ENCODE measurements at regions not wholly inside any gene's neighbourhood (a gene's known extent, or its start where the extent isn't known, plus 50 kb on each side); places are given as distances from the start of the nearest gene placed in this dataset.

DNA sequence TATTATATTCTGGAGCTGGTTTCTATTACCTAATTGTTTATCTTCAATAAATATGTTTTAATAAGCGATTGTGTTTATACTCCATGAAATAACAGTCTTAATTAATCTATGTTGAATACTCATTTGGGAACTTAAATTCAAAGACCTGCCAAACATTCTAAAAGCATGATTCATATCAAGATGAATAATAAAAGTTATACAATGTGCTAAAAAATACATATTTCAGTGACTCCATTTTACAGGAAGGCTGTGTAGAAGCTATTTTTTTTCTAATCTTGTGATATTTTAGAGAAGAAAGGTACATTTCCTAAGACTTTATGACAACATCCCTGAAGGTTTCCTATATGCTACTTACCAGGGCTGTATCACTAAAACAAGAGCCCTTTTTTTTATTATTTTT is 417.9 kb downstream of the NFIB start:
- DNase-seq: no peak

DNA sequence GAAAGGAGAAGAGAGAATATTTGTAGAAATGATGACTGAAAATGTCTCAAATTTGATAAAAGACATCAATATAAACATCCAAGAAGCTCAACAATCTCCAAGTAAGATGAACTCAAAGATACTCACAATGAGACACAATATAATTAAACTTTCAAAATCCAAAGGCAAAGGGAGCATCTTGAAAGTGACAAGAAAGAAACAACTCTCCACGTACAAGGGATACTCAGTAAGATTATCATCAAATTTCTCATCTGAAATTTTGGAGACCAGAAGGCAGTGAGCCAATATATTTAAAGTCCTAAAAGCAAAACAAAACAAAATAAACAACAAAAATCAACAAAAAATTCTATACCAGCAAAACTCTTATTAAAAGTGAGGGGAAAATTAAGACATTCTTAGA is 428.7 kb downstream of the NFIB start:
- DNase-seq: no peak

DNA sequence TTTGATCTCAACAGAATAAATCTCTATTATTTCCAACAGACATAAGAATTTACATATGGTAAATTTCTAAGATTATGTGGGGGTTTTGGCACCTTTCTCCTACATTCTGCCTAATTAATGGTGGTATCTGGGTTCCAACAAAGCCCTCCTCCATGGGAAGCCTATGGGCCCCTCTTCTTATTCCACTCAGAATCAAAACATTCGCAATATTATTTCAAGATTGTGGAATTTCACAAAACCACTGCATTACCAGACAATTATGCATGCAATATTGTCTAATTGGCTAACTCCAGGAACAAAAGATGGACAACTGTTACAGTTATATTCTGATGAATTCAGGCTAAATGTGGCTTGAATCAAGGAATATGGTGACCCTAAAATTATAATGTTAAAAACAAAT is 434.0 kb downstream of the NFIB start:
- DNase-seq: no peak

DNA sequence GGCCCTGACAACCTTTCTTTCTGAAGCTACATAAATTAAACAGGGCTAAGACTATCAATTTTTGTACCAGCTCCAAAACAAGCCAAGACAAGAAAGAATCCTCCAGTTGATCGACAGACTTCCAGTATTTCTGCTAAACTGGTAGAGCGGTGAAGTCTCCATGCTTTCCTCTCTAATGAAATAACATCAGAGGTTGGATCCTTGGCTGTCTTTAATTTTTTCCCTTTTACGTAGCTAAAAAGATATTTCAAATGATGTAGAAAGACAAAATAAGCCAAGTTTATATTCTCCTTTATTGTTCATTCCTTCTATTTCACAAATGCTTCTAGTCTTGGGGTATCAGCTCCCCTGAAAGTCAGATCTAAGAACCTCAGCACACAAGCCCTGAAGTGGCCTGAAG is 434.9 kb downstream of the NFIB start:
- DNase-seq: no peak

DNA sequence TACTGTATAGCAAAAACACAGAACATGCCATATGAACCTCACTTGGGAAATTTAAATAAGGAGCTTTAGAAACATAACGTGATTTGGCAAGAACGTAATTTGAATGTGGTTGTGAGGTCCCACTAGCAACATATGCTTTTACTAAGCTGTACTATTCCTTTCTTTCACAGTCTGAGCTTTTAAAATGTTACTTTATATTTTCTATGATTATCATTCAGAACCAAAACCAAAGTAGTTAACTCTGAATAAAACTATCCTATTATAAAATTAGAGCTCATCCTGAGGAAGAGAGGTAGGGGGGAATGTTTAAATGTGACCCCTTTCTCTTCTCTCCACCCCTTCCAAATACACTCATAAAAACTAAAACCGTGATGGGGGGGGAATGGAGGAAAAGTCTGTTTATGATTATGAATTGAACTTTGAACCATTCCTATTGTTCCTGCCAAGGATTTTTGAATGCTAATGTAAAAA is 435.7 kb downstream of the NFIB start:
- DNase-seq: no peak

DNA sequence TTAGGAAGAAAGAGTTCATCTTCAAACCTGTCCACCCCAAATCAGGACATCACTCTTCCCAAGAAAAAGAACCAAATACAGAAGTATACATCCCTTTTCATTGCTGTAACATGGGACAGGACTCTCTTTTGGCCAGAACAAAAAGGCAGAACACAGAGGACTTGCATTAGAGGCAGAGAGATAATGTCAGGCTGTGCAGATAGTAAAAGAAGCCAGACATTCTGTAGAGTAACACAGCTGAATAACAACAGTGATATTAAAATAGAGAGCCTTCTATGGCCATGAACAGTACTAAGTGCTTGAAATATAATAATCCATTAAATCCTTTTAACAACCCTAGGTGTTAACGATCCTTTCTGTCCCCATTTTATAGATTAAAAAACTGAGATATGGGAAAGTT is 437.2 kb downstream of the NFIB start:
- DNase-seq: no peak

DNA sequence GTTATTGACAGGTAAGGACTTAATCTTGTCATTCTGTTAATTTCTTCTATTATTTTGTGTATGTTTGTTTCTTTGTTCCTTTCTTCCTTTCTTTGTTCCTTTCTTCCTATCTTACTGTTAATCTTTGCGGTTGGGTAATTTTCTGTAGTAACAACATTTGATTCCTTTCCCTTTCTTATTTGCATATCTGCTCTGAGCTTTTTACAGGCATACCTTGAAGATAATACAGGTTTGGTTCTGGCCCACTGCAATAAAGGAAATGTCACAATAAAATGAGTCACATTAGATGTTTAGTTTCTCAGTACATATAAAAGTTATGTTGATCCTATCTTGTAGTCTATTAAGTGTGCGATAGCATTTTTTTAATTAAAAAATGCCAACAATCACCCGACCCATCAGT is 440.7 kb downstream of the NFIB start:
- DNase-seq: no peak

DNA sequence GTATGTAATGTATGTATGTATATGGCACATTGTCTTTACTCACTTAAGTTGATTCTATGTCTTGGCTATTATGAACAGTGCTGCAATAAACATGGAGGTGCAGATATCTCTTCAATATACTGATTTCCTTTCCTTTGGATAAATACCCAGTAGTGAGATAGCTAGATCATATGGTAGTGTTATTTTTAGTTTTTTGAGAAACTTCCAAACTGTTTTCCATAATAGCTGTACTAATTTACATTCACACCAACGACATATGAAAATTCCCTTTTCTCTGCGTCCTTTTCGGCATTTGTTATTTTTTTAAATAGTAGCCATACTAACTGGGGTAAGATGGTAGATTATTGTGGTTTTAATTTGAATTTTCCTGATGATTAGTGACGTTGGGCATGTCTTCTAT is 445.6 kb downstream of the NFIB start:
- no peak for DNase-seq

DNA sequence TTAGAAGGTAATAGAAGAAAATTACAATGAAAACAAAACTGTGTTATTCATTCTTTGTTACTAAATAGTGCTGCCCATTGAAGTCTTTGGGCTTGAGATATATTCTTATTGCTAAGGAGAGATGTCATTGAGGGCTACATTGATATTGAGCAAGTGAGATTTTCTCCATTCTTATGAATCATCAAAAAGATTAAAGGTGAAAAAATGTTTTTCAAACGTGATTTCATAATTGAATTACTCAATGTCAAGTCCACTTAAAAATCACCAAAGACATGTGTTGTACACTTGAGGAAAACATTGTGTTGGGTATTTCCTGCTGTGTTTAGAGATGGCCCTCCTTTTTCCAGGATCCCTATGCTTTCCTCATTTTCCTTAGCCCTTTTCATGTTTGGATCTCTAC is 448.1 kb downstream of the NFIB start:
- DNase-seq: no peak

DNA sequence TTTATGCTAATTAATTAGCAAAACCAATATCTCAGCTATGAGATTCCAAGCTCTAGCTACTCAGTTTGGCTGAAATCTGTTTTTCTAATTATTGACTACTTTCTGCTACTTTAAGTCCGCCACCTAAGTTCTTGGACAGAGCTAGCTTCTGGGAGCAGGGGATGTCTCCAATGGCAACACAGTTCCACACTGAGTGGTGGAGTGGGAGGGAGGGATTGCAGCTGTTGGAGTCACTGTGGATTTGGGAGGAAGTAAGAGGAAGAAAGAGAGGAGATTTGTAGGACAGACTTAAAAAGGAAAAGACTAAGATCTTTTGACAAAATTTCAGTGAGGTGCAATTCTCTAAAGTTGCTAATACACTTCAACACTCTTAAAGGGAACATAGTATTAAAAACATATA is 450.8 kb downstream of the NFIB start:
- no peak for DNase-seq

DNA sequence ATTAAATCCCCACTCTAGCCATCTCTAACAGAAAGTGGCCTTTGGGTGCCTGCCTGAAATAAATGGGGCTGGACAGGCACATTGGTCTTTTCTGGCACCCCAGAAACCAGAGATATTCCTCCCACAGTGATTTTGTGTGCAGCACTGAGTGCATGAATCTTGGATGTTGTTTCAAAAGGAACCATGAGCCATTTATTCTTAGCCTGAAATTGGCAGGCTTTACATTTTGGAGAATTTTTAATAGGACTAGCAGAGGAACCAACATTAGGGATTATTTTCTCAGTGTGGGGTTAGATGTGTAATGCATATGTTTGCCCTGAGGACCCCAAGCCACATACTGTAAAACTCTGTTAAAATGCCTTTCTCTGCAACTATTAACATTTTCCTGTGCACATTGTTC is 451.3 kb downstream of the NFIB start:
- no peak for DNase-seq

DNA sequence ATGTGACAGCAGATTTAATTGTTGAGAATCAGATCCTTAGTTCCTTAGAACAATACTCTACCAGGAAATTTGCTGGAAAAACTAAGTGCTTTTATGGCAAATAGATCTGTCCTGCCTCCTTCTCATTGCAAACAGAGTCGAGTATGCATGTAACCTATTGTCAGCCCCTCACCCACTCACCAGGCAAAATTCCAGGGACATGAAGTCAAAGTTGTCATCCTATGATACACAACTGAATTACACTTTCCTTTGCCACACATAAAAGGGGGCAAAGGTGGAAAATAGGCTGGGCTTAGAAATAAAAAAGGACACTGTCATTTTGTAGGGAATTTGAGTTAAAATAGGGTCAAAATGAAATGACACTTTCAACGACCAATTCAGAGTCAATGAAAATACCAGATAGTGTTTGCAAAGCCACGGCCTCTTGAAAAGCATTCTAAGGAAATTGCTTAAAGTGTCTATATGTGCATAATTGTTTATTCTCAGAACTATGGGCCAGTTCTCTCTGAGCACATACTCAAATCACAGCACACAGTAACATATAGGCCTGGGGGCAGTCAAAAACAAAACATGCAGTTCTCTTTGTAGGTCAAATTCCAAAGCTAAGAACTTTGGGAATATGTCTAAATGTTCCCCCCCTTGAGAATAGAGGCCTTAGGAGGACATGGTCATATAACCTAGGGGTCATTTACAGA is 452.8 kb downstream of the NFIB start:
- no peak for DNase-seq

DNA sequence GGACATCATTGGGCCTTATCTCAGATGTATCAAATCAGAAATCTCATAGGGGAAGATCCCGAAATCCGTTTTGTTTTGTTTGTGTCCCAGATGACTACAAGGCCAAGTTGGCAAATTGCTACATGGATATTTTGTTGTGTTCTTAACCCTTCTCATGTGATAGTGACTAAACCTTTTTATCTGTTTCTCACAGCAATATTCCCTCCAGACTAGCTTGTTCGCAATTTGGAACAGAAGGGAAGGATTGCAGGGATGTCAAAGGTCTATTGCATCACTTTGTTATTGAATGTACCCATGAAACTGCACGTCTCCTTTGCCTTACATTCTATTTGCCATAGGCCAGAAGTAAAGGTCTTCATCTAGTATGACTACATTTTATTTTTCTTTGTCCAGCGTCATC is 453.9 kb downstream of the NFIB start:
- no peak for DNase-seq

DNA sequence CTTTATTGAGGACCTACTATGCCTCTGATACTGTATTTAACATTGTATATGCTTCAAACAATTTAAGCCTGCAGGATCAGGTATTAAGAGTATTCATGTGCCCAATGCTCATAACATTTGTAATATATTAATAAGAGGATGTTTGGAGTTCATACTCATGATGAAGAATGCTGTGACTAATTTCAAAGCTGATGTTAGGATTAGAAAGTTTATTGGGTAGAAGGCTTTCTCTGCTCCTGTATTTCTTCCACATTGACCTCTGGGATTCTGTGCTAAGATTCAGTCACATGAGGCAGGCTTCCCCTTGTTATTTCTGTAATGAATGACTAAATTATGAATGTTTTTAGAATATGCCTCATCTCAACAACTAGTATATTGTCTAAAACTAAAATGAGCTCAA is 456.4 kb downstream of the NFIB start:
- DNase-seq: no peak

DNA sequence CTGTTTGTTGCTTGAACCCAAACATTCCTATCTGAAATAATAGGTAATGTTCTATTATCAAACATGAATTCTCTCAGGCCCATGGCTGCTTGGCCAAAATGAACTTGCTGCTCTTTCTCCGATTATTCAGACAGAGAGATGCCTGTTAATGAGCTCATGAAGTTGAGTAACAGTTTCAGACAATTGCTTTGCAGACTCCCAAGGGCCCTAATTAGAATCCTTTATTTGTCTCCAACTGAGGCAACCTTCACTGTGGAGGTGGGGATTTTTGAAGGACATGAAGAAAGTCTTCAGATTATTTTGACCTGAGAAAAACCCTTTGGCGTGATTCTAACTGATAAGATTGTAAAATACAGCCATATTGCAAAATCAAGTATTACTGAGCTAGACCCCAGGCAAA is 466.7 kb downstream of the NFIB start:
- DNase-seq: no peak

DNA sequence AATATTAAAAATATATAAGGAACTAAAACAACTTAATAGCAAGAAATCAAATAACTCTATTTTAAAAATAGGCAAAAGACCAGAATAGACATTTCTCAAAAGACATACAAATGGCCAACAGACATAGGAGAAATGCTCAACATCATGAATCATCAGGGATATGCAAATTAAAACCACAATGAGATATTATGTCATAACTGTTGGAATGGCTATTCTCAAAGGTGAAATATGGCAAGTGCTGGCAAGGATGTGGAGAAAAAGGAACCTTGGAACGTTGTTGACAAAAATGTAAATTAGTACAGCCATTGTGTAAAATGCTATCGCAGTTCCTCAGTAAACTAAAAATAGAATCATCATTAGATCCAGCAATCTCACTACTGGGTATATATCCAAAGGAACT is 468.5 kb downstream of the NFIB start:
- DNase-seq: no peak

DNA sequence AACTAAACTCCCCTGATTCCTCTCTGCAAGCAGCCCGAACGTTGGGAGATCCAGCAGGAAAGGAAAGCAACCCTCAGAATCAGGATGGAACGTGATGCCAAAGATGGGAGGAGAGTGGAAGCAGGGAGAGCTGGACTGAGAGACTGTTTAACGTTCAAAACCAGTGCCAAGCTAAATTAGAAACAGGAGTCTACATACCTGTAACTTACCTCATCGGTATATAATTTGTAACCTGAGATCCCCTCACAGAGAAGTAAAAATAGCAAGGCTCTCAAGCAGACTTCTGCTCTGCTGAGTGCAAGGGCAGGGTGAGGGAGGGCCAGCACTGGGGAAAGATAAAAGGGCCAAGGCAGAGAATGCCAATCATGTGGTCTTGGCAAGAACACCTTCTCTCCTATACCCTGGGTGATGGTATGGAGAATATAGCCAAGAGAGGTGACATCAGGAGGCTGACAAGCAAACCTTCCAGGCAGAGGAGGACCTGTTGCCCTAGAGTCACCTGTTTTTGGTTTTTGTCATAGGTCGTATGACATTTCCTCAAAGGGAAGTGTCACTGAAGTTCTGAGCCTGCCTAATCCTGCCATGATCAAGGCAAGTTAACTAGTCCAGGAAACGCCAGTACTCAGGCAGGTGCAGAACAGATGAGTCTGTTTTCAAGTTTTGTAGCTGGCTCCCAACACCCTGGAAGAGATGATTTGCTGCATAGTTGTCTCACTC is 472.0 kb downstream of the NFIB start:
- no peak for DNase-seq

DNA sequence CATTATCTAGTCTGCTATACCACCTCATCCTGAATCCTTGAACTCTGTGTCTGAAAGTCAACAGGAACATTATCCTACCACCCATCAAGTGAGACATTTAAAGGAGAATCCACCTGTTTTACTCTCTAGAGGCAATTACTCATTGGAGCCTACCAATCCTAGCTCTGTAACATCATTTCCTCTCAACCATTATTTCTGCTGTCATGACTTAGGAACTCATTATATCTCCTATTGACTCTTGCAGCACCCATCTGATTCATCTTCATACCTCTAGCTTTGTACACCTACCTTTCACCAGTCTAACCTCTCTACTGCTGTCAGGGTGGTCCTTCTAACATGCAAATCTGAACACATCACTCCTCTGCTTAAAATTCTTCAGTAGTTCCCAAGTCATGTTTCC is 481.5 kb downstream of the NFIB start:
- DNase-seq: no peak

DNA sequence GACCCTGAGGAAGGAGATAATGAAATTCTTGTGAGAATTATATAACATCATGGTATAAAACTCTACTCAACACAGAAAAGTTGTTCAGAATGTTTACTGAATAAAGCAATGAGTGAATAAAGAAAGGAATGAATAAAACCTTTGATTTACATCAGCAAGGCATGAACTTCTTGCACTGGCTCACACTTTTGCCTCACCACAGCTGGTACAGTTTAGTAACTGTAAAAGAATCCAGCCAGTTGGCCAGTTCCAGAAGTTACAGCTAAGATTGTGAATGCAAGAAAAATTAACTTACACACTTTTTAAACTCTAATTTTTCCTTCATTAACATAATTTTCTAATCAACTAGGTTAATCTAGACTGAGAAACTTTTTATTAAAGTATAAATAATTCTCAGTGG is 490.9 kb downstream of the NFIB start:
- DNase-seq: no peak

DNA sequence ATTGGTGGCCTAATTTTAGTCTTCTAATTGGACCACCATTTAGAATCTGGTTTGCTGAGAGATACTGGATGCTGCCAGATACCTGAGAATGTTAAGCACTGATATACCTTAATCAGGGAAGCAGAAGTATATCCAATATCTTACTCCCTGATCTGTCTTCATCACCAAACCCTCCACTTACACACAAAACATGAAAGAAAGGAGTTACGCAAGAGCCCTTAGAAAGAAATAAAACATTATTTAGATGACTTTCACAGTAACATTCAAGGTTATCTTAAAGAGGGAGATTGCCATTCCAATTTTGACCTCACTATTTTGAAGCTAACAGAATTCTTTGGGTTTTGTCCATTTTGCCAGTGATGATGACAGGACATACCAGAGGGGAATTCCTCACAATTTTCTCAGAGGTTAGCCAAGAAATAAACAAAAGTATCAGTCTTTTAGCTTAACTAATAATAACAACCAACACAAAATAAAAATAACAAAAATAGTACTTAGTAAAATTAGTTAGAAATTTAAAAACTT is 496.1 kb downstream of the NFIB start:
- no peak for DNase-seq

DNA sequence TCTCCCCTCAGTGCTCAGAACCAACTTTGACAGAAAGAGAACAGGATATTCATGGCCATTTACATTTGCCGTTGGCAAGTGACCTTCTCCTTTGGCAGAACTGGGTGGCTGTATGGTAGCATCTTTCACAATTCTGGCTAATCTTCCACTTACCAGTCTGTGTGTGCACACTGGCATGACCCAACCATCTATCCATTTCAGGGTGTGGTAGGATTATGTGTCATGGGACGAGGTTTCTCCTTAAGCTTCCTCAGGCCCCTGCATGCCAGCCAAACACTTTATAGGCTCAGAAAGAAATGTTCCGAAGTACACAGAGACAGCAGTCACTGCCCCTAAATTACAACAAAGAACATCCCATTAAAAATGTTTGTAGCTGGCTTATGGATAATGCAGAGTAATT is 497.1 kb downstream of the NFIB start:
- no peak for DNase-seq

DNA sequence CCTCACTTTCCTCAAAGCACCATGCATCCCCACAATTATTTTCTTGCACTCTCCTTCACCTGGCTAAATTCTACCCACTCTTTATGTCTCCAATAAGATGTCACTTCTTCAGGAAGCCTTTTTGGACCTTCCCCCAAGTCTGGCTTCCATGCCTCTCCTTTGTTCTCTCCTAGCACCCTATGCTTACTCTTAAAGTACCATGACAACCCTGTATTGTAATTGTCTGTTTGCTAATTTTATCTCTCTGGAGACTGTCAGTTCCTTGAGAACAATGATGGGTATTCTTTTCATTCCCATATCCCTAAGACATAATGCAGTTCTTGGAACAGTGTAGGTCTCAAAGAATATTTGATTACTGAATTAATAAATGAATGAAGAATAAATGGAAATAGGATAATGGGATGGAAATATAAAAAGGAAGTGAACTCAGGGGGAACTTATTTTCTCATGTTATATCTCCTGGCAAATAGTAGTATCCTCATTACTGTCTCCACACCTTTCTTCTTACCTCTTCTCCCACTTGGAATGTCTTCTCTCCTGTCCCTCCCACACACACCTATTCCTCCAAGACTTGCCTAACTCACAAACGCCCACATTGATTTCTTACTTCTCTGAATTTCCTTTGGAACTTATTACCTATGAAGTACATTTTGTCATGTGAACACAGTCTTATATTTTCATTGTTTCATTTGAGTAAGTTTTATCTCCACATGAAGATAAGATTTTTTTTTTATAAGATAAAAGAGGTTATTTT is 499.1 kb downstream of the NFIB start:
- no peak for DNase-seq

DNA sequence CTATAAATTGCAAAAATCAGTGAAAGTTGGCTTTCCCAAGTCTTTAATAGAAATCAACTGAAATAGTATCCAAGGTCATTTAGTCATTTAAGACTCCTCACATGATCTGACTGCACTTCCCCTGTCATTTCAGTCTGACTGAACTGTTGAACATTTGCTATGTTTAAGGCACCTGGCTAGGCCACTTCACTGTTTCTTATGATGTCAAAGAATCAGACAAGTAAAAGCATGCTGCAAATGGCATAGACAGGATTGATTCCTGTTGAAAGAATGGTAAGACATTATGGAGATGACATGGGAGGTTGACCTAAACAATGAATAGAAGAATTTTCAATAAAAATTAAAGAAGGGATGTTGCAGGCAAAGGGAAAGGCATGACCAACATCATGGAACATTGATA is 502.1 kb downstream of the NFIB start:
- DNase-seq: no peak

DNA sequence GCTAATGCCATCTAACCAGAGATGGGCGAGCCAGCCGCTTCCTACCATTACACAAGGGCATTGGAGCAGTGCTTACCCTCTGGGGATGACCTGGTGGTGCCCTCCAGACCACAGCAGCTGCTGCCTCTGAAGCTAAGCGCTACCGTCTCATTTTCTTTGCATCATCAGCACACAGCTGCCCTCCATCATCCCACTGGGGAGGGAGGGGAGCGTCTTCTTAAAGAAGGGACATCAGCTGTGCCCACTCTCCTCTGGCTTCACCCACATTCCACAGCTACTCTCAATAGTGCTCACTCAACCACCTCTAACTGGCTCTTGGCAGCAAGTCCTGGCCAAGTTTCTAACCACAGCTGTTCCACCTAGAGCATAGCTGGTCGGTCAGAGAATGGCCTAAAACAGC is 503.4 kb downstream of the NFIB start:
- DNase-seq: no peak

Data from inflammatory macrophage treated with lipopolysaccharide for 4 hours (primary cell).